ENCODE measurements at regions not wholly inside any gene's neighbourhood (a gene's known extent, or its start where the extent isn't known, plus 50 kb on each side); places are given as distances from the start of the nearest gene placed in this dataset.
"Not testable (repeated sequence)": the region's sequence is repeated elsewhere in the genome, so short reads cannot be mapped to it uniquely, and the experiment has no call there.

- Histone ChIP-seq H2AFZ (ENCODE audit: low read length) (no peak overlapping the region), H3K4me2 (ENCODE audit: insufficient read depth, low read length) (no peak overlapping the region), H3K36me3 (ENCODE audit: insufficient read depth, low read length) (no peaks in the 10 kb centered on the region), H3K4me1 (ENCODE audit: insufficient read depth, low read length) (no peaks in the 10 kb centered on the region), H3K79me2 (ENCODE audit: insufficient read depth, low read length) (no peaks in the 10 kb centered on the region), H3K9me3 (ENCODE audit: low read depth, low read length) (no peaks in the 10 kb centered on the region), H4K20me1 (ENCODE audit: insufficient read depth, low read length) (no peaks in the 10 kb centered on the region), H3K4me3 (ENCODE audit: insufficient read depth, low read length) (no peak overlapping the region), H3K27ac (ENCODE audit: low read depth, low read length) (no peak overlapping the region), H3K27me3 (ENCODE audit: insufficient read depth, low read length) (no peaks in the 10 kb centered on the region)
- DNase-seq (ENCODE audit: insufficient read length, low spot score, missing footprints) = no peak
- TF ChIP-seq, protein P1, sequence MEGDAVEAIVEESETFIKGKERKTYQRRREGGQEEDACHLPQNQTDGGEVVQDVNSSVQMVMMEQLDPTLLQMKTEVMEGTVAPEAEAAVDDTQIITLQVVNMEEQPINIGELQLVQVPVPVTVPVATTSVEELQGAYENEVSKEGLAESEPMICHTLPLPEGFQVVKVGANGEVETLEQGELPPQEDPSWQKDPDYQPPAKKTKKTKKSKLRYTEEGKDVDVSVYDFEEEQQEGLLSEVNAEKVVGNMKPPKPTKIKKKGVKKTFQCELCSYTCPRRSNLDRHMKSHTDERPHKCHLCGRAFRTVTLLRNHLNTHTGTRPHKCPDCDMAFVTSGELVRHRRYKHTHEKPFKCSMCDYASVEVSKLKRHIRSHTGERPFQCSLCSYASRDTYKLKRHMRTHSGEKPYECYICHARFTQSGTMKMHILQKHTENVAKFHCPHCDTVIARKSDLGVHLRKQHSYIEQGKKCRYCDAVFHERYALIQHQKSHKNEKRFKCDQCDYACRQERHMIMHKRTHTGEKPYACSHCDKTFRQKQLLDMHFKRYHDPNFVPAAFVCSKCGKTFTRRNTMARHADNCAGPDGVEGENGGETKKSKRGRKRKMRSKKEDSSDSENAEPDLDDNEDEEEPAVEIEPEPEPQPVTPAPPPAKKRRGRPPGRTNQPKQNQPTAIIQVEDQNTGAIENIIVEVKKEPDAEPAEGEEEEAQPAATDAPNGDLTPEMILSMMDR (IDR thresholded peaks at IDR 0.05; ENCODE audit: extremely low read depth, low read depth, low read length) = no peak
Observed at GRCh38 chr2:3899536-3900155, 196.3 kb downstream of the DCDC2C start.

- Histone ChIP-seq H3K36me3 (ENCODE audit: insufficient read depth, low read length) (no peaks in the 10 kb centered on the region), H3K27ac (ENCODE audit: low read depth, low read length) (no peak overlapping the region), H3K4me2 (ENCODE audit: insufficient read depth, low read length) (no peak overlapping the region), H3K4me3 (ENCODE audit: insufficient read depth, low read length) (no peak overlapping the region), H3K79me2 (ENCODE audit: insufficient read depth, low read length) (no peaks in the 10 kb centered on the region), H3K4me1 (ENCODE audit: insufficient read depth, low read length) (no peaks in the 10 kb centered on the region), H3K9me3 (ENCODE audit: low read depth, low read length) (no peaks in the 10 kb centered on the region), H2AFZ (ENCODE audit: low read length) (no peak overlapping the region), H4K20me1 (ENCODE audit: insufficient read depth, low read length) (no peaks in the 10 kb centered on the region), H3K27me3 (ENCODE audit: insufficient read depth, low read length) (no peaks in the 10 kb centered on the region)
- TF ChIP-seq, protein P1 (IDR thresholded peaks at IDR 0.05; ENCODE audit: extremely low read depth, low read depth, low read length) = no peak
- no peak for DNase-seq (ENCODE audit: insufficient read length, low spot score, missing footprints)
Observed at GRCh38 chr2:3902131-3902530, 198.8 kb downstream of the DCDC2C start.

DNA sequence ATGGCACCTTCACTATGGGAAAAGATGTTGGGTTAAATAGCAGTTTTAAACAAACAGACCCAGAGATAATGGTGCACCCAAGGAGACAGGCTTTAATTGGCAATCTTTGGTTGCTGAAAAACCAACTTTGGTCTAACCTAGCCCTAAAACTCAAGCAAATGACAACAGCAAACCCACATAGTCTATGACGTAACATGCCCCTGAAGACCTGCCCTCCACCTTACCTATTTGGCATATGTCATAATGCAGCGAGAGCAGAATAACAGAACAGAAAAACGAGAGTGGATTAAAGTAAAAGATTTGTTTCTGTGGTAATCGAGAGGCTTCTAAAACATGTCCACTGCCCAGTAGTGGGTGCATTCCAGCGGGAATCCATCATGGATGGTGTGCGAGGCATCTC lies 200.7 kb downstream of the DCDC2C start:
- Histone ChIP-seq H3K36me3 (ENCODE audit: insufficient read depth, low read length) (no peaks in the 10 kb centered on the region), H3K79me2 (ENCODE audit: insufficient read depth, low read length) (no peaks in the 10 kb centered on the region), H3K4me2 (ENCODE audit: insufficient read depth, low read length) (no peak overlapping the region), H4K20me1 (ENCODE audit: insufficient read depth, low read length) (no peaks in the 10 kb centered on the region), H3K4me1 (ENCODE audit: insufficient read depth, low read length) (no peaks in the 10 kb centered on the region), H3K4me3 (ENCODE audit: insufficient read depth, low read length) (no peak overlapping the region), H3K27me3 (ENCODE audit: insufficient read depth, low read length) (no peaks in the 10 kb centered on the region), H2AFZ (ENCODE audit: low read length) (no peak overlapping the region), H3K9me3 (ENCODE audit: low read depth, low read length) (no peaks in the 10 kb centered on the region), H3K27ac (ENCODE audit: low read depth, low read length) (no peak overlapping the region)
- no peak for DNase-seq (ENCODE audit: insufficient read length, low spot score, missing footprints)
- TF ChIP-seq, protein P1 (IDR thresholded peaks at IDR 0.05; ENCODE audit: extremely low read depth, low read depth, low read length) = no peak

- H2AFZ ChIP-seq (ENCODE audit: low read length); H3K9me3 ChIP-seq (ENCODE audit: low read depth, low read length); DNase-seq (ENCODE audit: insufficient read length, low spot score, missing footprints); H4K20me1 ChIP-seq (ENCODE audit: insufficient read depth, low read length); H3K79me2 ChIP-seq (ENCODE audit: insufficient read depth, low read length); H3K4me2 ChIP-seq (ENCODE audit: insufficient read depth, low read length); H3K36me3 ChIP-seq (ENCODE audit: insufficient read depth, low read length); H3K4me3 ChIP-seq (ENCODE audit: insufficient read depth, low read length); H3K4me1 ChIP-seq (ENCODE audit: insufficient read depth, low read length); H3K27ac ChIP-seq (ENCODE audit: low read depth, low read length); H3K27me3 ChIP-seq (ENCODE audit: insufficient read depth, low read length): not testable (repeated sequence)
Observed at GRCh38 chr2:3908498-3908897, 205.1 kb downstream of the DCDC2C start.
